HG03280 (cell line): ENCODE measurements at regions not wholly inside any gene's neighbourhood (a gene's known extent, or its start where the extent isn't known, plus 50 kb on each side); places are given as distances from the start of the nearest gene placed in this dataset.

ENCODE experiments used
- ATAC-seq: cut with Tn5 transposase; IDR thresholded peaks from one replicate; pipeline ENCODE4 v1.9.1; 2021; ENCODE audit warnings: mild to moderate bottlenecking, moderate library complexity; ENCODE audit not compliant: unreplicated experiment

DNA sequence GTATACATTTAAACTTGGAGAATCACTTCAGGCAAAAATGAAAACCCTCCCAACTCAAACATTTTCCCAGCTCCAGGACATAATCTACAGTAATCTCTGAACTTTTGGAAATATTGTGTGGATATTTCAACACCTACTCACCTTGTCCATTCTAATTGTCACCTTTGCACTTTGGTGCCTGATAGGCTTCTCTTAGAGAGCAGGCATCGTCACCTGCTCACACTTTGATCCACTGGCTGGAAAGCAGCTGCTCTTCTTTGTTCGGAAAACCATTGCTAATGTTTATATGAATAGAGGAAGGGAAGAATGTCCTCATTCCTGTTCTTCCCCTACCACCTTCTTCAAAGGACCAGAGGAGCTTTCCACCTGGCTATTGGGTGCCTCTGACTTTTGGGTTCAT, 411.2 kb downstream of the FGF9 start:
- ATAC-seq: no peak

- no peak for ATAC-seq
Observed at GRCh38 chr13:22082437-22083100, 411.7 kb downstream of the FGF9 start.

DNA sequence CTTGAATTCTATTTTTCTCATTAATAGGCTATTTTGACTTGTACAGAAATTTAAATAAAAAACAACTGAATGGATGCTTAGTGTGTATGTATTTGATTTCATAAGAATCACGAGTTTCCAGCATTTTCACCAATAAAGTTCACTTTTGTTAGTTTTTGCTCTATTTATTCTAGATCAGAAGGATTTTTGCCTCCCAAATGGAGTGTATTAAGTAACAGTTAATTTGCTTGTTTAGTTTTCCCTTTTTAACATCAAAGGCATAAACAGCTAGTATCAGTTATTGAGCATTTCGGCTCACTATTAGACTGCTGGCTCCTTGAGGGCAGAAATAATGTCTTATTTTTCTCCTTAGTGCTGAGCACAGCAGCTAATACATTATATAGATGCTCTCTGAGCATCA, 414.1 kb downstream of the FGF9 start:
- ATAC-seq: no peak

DNA sequence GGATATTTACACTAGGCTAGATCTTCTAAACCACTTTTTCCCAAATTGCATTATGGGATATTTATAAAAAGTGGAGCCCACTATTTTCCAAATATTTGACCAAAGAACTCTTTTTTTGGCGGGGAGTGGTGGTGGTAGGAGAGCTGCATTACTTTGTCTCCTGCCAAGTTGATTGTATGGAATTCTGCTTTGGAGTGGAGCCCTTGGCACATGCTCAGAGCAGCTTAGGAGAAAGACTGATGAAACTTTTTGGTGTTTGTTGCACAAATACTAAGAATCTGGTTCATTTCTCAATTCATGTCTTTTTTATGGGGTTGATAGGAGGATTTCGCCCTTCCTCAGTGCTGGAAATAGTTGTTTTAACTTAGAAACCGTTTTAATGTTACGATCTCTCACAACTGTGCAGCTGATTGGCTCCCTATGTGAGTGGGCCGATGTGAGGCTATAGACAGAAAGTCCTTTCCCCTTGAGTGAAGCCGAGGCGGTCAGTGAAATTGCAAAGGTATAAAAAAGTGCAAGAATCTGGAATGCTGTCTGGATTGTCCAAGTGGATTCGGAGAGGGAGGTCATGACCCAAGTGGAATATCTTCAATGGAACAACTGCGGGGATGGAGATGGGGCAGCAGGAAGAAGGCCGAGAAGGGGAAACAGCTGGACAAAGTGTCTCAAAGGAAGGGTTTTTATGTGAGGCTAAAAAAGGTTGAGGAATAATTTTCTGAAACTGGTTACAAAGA, 415.9 kb downstream of the FGF9 start:
- ATAC-seq: no peak

- no peak for ATAC-seq
Observed at GRCh38 chr13:22090106-22090505, 419.2 kb downstream of the FGF9 start.

DNA sequence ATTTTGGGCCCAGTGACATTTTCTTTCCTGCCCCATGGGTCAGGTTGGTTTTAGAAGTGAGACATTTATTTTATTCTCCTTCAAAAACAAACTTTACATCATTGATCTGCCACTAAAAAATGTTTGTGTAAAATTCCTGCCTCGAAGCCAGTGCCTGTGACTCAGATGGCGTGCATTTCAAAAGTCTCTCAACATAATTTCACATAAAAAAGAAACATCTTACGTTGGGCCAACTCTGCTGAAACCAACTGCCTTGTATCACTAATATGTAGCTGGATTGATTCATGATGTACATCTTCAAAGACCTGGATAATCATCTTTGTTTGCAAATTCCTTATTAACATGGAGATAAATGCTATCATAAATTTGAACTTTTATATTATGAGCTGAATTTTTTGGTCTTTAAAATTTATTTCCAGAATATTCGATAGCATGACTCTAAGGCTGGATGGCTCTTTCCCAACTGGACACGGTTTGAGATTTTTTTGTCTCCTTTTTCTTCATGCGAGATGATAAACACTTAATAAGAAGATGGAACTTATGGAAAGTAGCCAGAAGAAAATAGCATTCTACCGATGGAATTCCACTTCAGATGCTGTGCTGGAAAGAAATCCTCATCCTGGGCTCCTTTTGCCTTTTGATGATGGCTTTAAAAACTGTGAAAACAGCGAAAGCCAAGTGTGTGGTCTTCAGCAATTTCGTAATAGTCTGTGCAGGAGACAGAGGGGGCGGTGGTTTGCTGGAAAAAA, 420.5 kb downstream of the FGF9 start:
- no peak for ATAC-seq

- no peak for ATAC-seq
Observed at GRCh38 chr13:22091971-22092300, 421.1 kb downstream of the FGF9 start.

GRCh38 chr13:22092791-22093560, 422.1 kb downstream of the FGF9 start:
- ATAC-seq: no peak

- no peak for ATAC-seq
Observed at GRCh38 chr13:22095794-22096193, 424.9 kb downstream of the FGF9 start.

DNA sequence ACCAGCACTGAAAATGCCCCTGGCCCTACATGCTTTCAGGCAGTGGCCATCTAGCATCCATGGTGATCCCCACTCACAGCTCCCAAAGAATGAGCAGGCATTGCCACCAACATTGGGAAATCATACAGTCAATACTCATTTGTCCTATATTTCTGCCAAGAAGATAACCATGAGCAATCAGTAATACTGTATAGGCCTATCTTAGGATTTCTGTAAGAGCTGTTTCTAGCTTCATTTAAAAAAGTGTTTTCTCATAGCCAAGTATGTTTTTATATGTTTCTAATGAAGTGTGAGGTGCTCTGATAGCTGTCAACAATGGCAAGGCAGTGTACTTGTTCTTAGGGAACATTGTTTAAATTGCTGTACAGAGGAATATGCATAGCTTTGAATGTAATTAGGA, 428.7 kb downstream of the FGF9 start:
- ATAC-seq: no peak

DNA sequence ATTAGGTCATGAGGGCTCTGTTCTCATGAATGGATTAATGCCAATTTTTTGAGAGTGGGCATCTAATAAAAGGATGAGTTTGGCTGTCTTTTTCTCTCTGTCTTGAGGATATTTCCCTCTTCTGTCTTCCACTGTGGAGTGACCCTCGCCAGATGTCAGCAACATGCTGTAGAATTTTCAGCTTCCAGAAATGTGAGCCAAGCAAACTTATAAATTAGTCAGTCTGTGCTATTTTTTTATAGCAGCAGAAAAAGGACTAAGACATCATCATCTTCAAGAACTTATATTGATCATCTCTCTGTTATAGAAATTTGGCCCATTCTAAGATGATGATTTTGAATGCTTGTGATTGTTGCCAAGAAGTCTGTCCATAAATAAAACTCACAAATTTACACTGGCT, 431.4 kb downstream of the FGF9 start:
- ATAC-seq: no peak

GRCh38 chr13:22103046-22104027, 432.5 kb downstream of the FGF9 start:
- ATAC-seq: no peak

DNA sequence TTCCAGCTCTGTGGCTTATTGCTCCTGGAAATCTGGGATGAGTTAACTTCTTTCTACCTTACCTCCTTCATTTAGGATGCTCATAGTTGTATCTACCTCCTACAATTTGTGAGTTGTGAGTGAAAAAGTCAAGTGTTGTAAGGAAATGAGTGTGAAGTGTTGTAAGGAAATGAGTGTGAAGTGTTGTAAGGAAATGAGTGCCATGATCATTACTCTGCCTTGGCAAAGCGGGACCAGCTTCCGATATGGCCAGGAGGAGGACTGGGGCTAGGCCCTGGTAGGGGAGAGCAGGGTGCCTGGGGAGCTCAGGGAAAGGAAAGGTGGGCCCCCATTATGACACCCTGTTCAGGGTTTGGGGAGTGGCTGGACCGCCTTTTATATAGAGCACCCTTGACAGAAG, 435.2 kb downstream of the FGF9 start:
- ATAC-seq: no peak

DNA sequence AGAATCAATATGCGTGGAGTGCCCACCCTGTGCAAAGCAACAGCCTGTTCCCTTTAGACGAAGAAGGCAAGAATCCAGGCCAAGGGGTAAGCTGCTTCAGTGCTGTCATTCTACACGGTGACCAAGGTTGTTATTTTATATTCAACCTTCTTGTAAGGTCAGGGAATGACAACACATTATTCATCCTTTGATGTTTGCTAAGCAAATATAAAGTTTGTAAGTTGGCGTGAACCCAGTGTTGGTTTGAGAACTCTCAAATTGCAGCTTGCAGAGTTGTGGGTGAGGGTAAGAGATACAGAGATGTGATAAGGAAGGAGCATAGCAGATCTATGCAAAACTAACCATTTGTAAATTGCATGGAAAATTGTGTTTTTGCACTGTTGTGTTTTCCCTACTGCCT, 436.7 kb downstream of the FGF9 start:
- no peak for ATAC-seq

GRCh38 chr13:22108283-22108942, 437.5 kb downstream of the FGF9 start:
- ATAC-seq: no peak

GRCh38 chr13:22108979-22109378, 438.1 kb downstream of the FGF9 start:
- ATAC-seq: no peak

- ATAC-seq: no peak
Observed at GRCh38 chr13:22110368-22110767, 439.5 kb downstream of the FGF9 start.

- ATAC-seq: no peak
Observed at GRCh38 chr13:22111152-22111783, 440.4 kb downstream of the FGF9 start.

GRCh38 chr13:22111961-22112360, 441.1 kb downstream of the FGF9 start:
- no peak for ATAC-seq
